22Rv1 (cell line): ENCODE measurements at regions not wholly inside any gene's neighbourhood (a gene's known extent, or its start where the extent isn't known, plus 50 kb on each side); places are given as distances from the start of the nearest gene placed in this dataset.

Source experiments
- CTCF ChIP-seq: fragments of 450-650 bp; IDR thresholded peaks from 2 replicates; pipeline ENCODE4 v1.5.1; 2017; ENCODE audit warnings: mild to moderate bottlenecking
- ZFX ChIP-seq: fragments of 450-650 bp; IDR thresholded peaks from 2 replicates; pipeline ENCODE4 v1.6.1; 2017; ENCODE audit warnings: antibody characterized with exemption, borderline replicate concordance

GRCh38 chr21:24617819-24618218 lies 989.5 kb downstream of the MRPL39 start:
- TF ChIP-seq CTCF (no peak), ZFX (no peak)
